ENCODE measurements at regions not wholly inside any gene's neighbourhood (a gene's known extent, or its start where the extent isn't known, plus 50 kb on each side); places are given as distances from the start of the nearest gene placed in this dataset.

DNA sequence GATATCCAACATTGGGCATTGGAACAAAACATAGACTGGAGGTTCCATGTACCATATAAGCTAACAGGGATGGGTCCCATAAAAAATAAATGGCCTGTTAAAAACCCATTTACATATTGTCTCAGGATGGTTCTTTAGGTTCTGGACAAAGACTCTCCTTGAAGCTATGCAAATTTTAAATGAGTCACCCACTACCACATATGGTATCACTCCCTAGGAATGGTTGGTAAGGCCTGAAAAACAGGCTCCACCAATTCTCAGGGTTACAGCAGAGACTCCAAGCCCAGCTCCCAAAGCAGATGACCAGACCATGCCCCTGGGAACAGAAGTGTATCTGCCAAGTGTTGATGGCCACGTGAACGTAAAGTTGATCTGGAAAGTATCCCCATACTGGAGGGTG is 190.7 kb upstream of the SPHKAP start:
- CTCF ChIA-PET: no interaction called here

DNA sequence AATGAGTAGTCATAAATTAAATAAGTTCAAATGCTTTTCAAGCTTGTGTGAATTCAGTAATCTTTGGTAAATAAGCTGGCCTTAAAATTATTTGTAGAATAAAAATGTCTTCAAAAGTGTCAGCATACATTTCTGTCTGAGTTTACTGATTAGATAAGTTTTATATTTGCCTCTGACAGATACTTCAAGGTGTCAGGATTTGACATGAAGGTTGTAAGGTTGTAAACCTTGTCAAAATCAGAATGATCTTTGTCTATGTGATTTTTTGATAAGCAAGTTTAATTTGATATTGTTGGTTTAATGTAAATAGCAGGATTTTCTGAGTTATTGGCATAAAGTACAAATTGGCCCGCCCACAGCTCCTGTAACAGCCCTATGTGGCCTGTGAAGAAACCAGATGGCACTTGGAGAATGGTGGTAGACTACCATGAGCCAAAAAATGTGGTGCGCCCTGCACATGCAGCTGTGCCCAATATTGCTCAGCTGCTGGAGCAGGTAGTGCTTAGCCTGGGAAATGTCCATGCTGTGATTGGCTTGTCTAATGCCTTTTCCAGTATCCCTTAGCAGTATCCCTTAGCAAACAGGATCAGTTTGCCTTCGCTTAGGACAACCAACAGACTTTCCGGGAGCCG is 188.0 kb upstream of the SPHKAP start:
- H3K36me3 ChIP-seq (ENCODE audit: control insufficient read depth, insufficient read depth, low read length): no peaks in the 10 kb centered on the region
- H3K27ac ChIP-seq (ENCODE audit: low read length): no peak overlapping the region
- in situ Hi-C loops (cut with HindIII; ENCODE audit: low pct_unique_long_range_greater_than_20kb, low sequenced_read_pairs) (no loop called here), intact Hi-C loops (cut with micrococcal nuclease; ENCODE audit: unreplicated experiment) (no loop called here)
- no peak overlapping the region for H3K4me3 ChIP-seq (ENCODE audit: low read depth in 2 of 2, low read length in 2 of 2)
- H3K9me3 ChIP-seq (ENCODE audit: control insufficient read depth, insufficient read depth, low read depth, low read length): no peaks in the 10 kb centered on the region
- ATAC-seq: no peak
- no peaks in the 10 kb centered on the region for H3K4me1 ChIP-seq (ENCODE audit: control insufficient read depth, insufficient read depth, low read length)
- POLR2A ChIA-PET: no interaction called here
- DNase-seq (ENCODE audit: low read depth, low spot score): no peak
- no peaks in the 10 kb centered on the region for H3K27me3 ChIP-seq (ENCODE audit: control insufficient read depth, insufficient read depth, low read length)
- CTCF ChIA-PET: no interaction called here
- no TSS peak for BruUV-seq (replicated peaks)
- TF ChIP-seq SIN3A (IDR thresholded peaks at IDR 0.05; ENCODE audit: borderline replicate concordance, insufficient read depth, low read depth, low read length): no peak
- TF ChIP-seq, protein P1, sequence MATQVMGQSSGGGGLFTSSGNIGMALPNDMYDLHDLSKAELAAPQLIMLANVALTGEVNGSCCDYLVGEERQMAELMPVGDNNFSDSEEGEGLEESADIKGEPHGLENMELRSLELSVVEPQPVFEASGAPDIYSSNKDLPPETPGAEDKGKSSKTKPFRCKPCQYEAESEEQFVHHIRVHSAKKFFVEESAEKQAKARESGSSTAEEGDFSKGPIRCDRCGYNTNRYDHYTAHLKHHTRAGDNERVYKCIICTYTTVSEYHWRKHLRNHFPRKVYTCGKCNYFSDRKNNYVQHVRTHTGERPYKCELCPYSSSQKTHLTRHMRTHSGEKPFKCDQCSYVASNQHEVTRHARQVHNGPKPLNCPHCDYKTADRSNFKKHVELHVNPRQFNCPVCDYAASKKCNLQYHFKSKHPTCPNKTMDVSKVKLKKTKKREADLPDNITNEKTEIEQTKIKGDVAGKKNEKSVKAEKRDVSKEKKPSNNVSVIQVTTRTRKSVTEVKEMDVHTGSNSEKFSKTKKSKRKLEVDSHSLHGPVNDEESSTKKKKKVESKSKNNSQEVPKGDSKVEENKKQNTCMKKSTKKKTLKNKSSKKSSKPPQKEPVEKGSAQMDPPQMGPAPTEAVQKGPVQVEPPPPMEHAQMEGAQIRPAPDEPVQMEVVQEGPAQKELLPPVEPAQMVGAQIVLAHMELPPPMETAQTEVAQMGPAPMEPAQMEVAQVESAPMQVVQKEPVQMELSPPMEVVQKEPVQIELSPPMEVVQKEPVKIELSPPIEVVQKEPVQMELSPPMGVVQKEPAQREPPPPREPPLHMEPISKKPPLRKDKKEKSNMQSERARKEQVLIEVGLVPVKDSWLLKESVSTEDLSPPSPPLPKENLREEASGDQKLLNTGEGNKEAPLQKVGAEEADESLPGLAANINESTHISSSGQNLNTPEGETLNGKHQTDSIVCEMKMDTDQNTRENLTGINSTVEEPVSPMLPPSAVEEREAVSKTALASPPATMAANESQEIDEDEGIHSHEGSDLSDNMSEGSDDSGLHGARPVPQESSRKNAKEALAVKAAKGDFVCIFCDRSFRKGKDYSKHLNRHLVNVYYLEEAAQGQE (IDR thresholded peaks at IDR 0.05; ENCODE audit: insufficient read depth in 1 of 2, low read depth in 2 of 2, low read length in 1 of 2): no peak
- TF ChIP-seq, protein P2, sequence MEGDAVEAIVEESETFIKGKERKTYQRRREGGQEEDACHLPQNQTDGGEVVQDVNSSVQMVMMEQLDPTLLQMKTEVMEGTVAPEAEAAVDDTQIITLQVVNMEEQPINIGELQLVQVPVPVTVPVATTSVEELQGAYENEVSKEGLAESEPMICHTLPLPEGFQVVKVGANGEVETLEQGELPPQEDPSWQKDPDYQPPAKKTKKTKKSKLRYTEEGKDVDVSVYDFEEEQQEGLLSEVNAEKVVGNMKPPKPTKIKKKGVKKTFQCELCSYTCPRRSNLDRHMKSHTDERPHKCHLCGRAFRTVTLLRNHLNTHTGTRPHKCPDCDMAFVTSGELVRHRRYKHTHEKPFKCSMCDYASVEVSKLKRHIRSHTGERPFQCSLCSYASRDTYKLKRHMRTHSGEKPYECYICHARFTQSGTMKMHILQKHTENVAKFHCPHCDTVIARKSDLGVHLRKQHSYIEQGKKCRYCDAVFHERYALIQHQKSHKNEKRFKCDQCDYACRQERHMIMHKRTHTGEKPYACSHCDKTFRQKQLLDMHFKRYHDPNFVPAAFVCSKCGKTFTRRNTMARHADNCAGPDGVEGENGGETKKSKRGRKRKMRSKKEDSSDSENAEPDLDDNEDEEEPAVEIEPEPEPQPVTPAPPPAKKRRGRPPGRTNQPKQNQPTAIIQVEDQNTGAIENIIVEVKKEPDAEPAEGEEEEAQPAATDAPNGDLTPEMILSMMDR (IDR thresholded peaks at IDR 0.05): no peak
- TF ChIP-seq POLR2AphosphoS5 (IDR thresholded peaks at IDR 0.05; ENCODE audit: low read depth, low read length): no peak
- TF ChIP-seq TCF7L2 (IDR thresholded peaks at IDR 0.05; ENCODE audit: low read depth, low read length): no peak

More for the DNA sequence above, 190.7 kb upstream of the SPHKAP start:
- POLR2A ChIA-PET: no interaction called here
- no peak for DNase-seq (ENCODE audit: low read depth, low spot score)
- Histone ChIP-seq H3K9me3 (ENCODE audit: control insufficient read depth, insufficient read depth, low read depth, low read length) (no peaks in the 10 kb centered on the region), H3K36me3 (ENCODE audit: control insufficient read depth, insufficient read depth, low read length) (no peaks in the 10 kb centered on the region), H3K4me3 (ENCODE audit: low read depth in 2 of 2, low read length in 2 of 2) (no peak overlapping the region), H3K27ac (ENCODE audit: low read length) (no peak overlapping the region), H3K4me1 (ENCODE audit: control insufficient read depth, insufficient read depth, low read length) (no peaks in the 10 kb centered on the region), H3K27me3 (ENCODE audit: control insufficient read depth, insufficient read depth, low read length) (no peaks in the 10 kb centered on the region)
- intact Hi-C loops (cut with micrococcal nuclease; ENCODE audit: unreplicated experiment): no loop called here
- in situ Hi-C loops (cut with HindIII; ENCODE audit: low pct_unique_long_range_greater_than_20kb, low sequenced_read_pairs): no loop called here
- BruUV-seq (replicated peaks): no TSS peak
- TF ChIP-seq, protein P1 (IDR thresholded peaks at IDR 0.05; ENCODE audit: insufficient read depth in 1 of 2, low read depth in 2 of 2, low read length in 1 of 2): no peak
- TF ChIP-seq POLR2AphosphoS5 (IDR thresholded peaks at IDR 0.05; ENCODE audit: low read depth, low read length) (no peak), SIN3A (IDR thresholded peaks at IDR 0.05; ENCODE audit: borderline replicate concordance, insufficient read depth, low read depth, low read length) (no peak), TCF7L2 (IDR thresholded peaks at IDR 0.05; ENCODE audit: low read depth, low read length) (no peak)
- TF ChIP-seq, protein P2 (IDR thresholded peaks at IDR 0.05): no peak
- ATAC-seq: no peak

Measured in Panc1 (cell line).